ENCODE measurements at regions not wholly inside any gene's neighbourhood (a gene's known extent, or its start where the extent isn't known, plus 50 kb on each side); places are given as distances from the start of the nearest gene placed in this dataset.

DNA sequence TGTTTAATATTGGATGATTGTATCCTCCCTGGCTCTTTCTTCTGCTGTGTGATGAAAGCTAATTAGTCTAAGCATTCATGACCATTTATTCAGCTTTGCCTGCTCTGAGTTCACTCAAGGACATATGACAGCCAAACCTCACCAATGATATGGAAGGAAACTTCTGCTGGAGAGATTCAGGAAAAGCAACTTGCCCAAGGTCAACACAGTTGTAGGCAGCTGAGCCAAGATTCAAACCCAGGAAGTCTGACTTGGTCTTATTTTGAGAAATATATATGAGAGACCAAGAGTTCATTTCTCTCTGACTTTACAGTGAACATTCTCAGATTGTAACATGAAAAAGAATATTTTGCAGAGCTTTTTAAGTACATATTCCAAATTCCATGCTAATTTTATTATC is 1588.5 kb upstream of the PIK3C3 start (continued):
- TF ChIP-seq, protein P1, sequence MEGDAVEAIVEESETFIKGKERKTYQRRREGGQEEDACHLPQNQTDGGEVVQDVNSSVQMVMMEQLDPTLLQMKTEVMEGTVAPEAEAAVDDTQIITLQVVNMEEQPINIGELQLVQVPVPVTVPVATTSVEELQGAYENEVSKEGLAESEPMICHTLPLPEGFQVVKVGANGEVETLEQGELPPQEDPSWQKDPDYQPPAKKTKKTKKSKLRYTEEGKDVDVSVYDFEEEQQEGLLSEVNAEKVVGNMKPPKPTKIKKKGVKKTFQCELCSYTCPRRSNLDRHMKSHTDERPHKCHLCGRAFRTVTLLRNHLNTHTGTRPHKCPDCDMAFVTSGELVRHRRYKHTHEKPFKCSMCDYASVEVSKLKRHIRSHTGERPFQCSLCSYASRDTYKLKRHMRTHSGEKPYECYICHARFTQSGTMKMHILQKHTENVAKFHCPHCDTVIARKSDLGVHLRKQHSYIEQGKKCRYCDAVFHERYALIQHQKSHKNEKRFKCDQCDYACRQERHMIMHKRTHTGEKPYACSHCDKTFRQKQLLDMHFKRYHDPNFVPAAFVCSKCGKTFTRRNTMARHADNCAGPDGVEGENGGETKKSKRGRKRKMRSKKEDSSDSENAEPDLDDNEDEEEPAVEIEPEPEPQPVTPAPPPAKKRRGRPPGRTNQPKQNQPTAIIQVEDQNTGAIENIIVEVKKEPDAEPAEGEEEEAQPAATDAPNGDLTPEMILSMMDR (IDR thresholded peaks at IDR 0.05; ENCODE audit: control extremely low read depth in 1 of 3, insufficient read depth in 1 of 3, low read depth in 1 of 3, low read length in 3 of 3) = no peak
- no peak for TF ChIP-seq PHF8 (conservative IDR thresholded peaks at IDR 0.05; ENCODE audit: low read depth, low read length)
- TF ChIP-seq ZNF274 (IDR thresholded peaks at IDR 0.05; ENCODE audit: borderline replicate concordance, extremely low read depth, low read length) = no peak
- TF ChIP-seq GABPA (IDR thresholded peaks at IDR 0.05; ENCODE audit: borderline replicate concordance, insufficient read depth, low read length) = no peak

All from H1 (cell line).